HG02943 (cell line): ENCODE measurements at regions not wholly inside any gene's neighbourhood (a gene's known extent, or its start where the extent isn't known, plus 50 kb on each side); places are given as distances from the start of the nearest gene placed in this dataset.

Experiments
- ATAC-seq: cut with Tn5 transposase; IDR thresholded peaks from one replicate; pipeline ENCODE4 v1.9.1; 2021; ENCODE audit warnings: mild to moderate bottlenecking, low read depth, moderate library complexity; ENCODE audit not compliant: unreplicated experiment

- ATAC-seq: no peak
Measured at GRCh38 chr18:78126536-78126935, 853.1 kb upstream of the SALL3 start.

- no peak for ATAC-seq
Measured at GRCh38 chr18:78127041-78127440, 852.6 kb upstream of the SALL3 start.

- no peak for ATAC-seq
Measured at GRCh38 chr18:78128004-78128403, 851.6 kb upstream of the SALL3 start.

GRCh38 chr18:78129260-78129659 lies 850.4 kb upstream of the SALL3 start:
- no peak for ATAC-seq

- ATAC-seq: no peak
Measured at GRCh38 chr18:78130232-78131195, 849.1 kb upstream of the SALL3 start.

GRCh38 chr18:78133729-78134128 lies 845.9 kb upstream of the SALL3 start:
- no peak for ATAC-seq

GRCh38 chr18:78136986-78137385 lies 842.6 kb upstream of the SALL3 start:
- no peak for ATAC-seq

- no peak for ATAC-seq
Measured at GRCh38 chr18:78138983-78139496, 840.6 kb upstream of the SALL3 start.

GRCh38 chr18:78140294-78140693 lies 839.3 kb upstream of the SALL3 start:
- ATAC-seq: no peak

- ATAC-seq: no peak
Measured at GRCh38 chr18:78144669-78145068, 834.9 kb upstream of the SALL3 start.

GRCh38 chr18:78145096-78145495 lies 834.5 kb upstream of the SALL3 start:
- no peak for ATAC-seq

GRCh38 chr18:78146136-78147085 lies 833.2 kb upstream of the SALL3 start:
- ATAC-seq: no peak

GRCh38 chr18:78150590-78150989 lies 829.0 kb upstream of the SALL3 start:
- no peak for ATAC-seq

- ATAC-seq: no peak
Measured at GRCh38 chr18:78151234-78151633, 828.4 kb upstream of the SALL3 start.

GRCh38 chr18:78151948-78152725 lies 827.5 kb upstream of the SALL3 start:
- ATAC-seq: no peak

GRCh38 chr18:78153362-78153761 lies 826.3 kb upstream of the SALL3 start:
- no peak for ATAC-seq

- no peak for ATAC-seq
Measured at GRCh38 chr18:78154444-78154843, 825.2 kb upstream of the SALL3 start.

GRCh38 chr18:78154853-78155252 lies 824.8 kb upstream of the SALL3 start:
- no peak for ATAC-seq

- ATAC-seq: no peak
Measured at GRCh38 chr18:78156466-78156865, 823.2 kb upstream of the SALL3 start.

- ATAC-seq: no peak
Measured at GRCh38 chr18:78158943-78159342, 820.7 kb upstream of the SALL3 start.
